Mesenchymal stem cell (in vitro differentiated cells and primary cell): ENCODE measurements at regions not wholly inside any gene's neighbourhood (a gene's known extent, or its start where the extent isn't known, plus 50 kb on each side); places are given as distances from the start of the nearest gene placed in this dataset.

ENCODE experiments used
- DNase-seq: peaks from one replicate; pipeline ENCODE4 v3.0.0-alpha.2; 2013
- H2AFZ ChIP-seq: one replicate; pipeline ENCODE4 v1.6.1; 2013; ENCODE audit warnings: low read depth, mild to moderate bottlenecking, control low read depth, inconsistent platforms, low read length, moderate library complexity
- H2AK5ac ChIP-seq: 2 replicates; pipeline ENCODE4 v1.6.1; 2013; ENCODE audit warnings: low read length, moderate library complexity, mild to moderate bottlenecking, inconsistent platforms; ENCODE audit not compliant: severe bottlenecking
- H2BK120ac ChIP-seq: one replicate; pipeline ENCODE4 v1.6.1; 2013; ENCODE audit warnings: low read depth, mild to moderate bottlenecking, inconsistent platforms, low read length, moderate library complexity
- H2BK12ac ChIP-seq, 2 experiments: one replicate each; pipeline ENCODE4 v1.6.1; 2013; ENCODE audit warnings: inconsistent platforms in 2 of 2, low read length in 2 of 2, mild to moderate bottlenecking in 2 of 2, moderate library complexity in 2 of 2, control low read depth in 1 of 2
- H2BK15ac ChIP-seq: one replicate; pipeline ENCODE4 v1.6.1; 2013; ENCODE audit warnings: mild to moderate bottlenecking, low read depth, inconsistent platforms; ENCODE audit not compliant: poor library complexity, severe bottlenecking
- H2BK5ac ChIP-seq: 2 replicates; pipeline ENCODE4 v1.6.1; 2013; ENCODE audit warnings: low read depth, mild to moderate bottlenecking, low read length, control low read depth, inconsistent platforms; ENCODE audit not compliant: poor library complexity, severe bottlenecking
- H3K14ac ChIP-seq, 2 experiments: one replicate each; pipeline ENCODE4 v1.6.1; 2013; ENCODE audit warnings: inconsistent platforms in 2 of 2, low read length in 2 of 2, control low read depth in 1 of 2, mild to moderate bottlenecking in 1 of 2, moderate library complexity in 1 of 2
- H3K18ac ChIP-seq, 2 experiments: one replicate each; pipeline ENCODE4 v1.6.1; 2013; ENCODE audit warnings: inconsistent platforms in 2 of 2, low read length in 2 of 2, control low read depth in 1 of 2, low read depth in 1 of 2, mild to moderate bottlenecking in 1 of 2
- H3K23ac ChIP-seq, 2 experiments: one replicate each; pipeline ENCODE4 v1.6.1; 2013; ENCODE audit warnings: inconsistent platforms in 2 of 2, low read length in 2 of 2, mild to moderate bottlenecking in 2 of 2, moderate library complexity in 2 of 2, control low read depth in 1 of 2
- H3K27ac ChIP-seq: 2 replicates; pipeline ENCODE4 v1.5.1; 2013; ENCODE audit warnings: mild to moderate bottlenecking, moderate library complexity, low read length, control low read depth, inconsistent platforms; ENCODE audit not compliant: poor library complexity, severe bottlenecking
- H3K27me3 ChIP-seq, 2 experiments: 2 replicates each; pipeline versions ENCODE4 v1.6.1 to v1.7.0; 2013; ENCODE audit warnings: low read length in 2 of 2, mild to moderate bottlenecking in 2 of 2, moderate library complexity in 2 of 2, control low read depth in 1 of 2, inconsistent platforms in 1 of 2; ENCODE audit not compliant: control insufficient read depth in 1 of 2, insufficient read depth in 1 of 2
- H3K36me3 ChIP-seq, 2 experiments: 2 replicates each; pipeline versions ENCODE4 v1.6.1 to v1.7.0; 2013; ENCODE audit warnings: low read length in 2 of 2, control low read depth in 1 of 2, inconsistent platforms in 1 of 2, low read depth in 1 of 2, mild to moderate bottlenecking in 1 of 2; ENCODE audit not compliant: insufficient read depth in 2 of 2, control insufficient read depth in 1 of 2
- H3K4ac ChIP-seq, 2 experiments: one replicate each; pipeline ENCODE4 v1.6.1; 2013; ENCODE audit warnings: inconsistent platforms in 2 of 2, low read length in 2 of 2, mild to moderate bottlenecking in 2 of 2, moderate library complexity in 2 of 2, control low read depth in 1 of 2, low read depth in 1 of 2
- H3K4me1 ChIP-seq: 2 replicates; pipeline ENCODE4 v1.6.1; 2013; ENCODE audit warnings: low read depth, low read length, control low read depth; ENCODE audit not compliant: control insufficient read depth, insufficient read depth
- H3K4me2 ChIP-seq: 2 replicates; pipeline ENCODE4 v1.6.1; 2013; ENCODE audit warnings: low read length, mild to moderate bottlenecking, inconsistent platforms; ENCODE audit not compliant: poor library complexity, severe bottlenecking
- H3K4me3 ChIP-seq, 2 experiments: 2 replicates each; pipeline versions ENCODE4 v1.5.1 to v1.7.0; 2013; ENCODE audit warnings: low read length in 2 of 2, mild to moderate bottlenecking in 2 of 2, control low read depth in 1 of 2, low read depth in 1 of 2; ENCODE audit not compliant: insufficient read depth in 1 of 2
- H3K79me1 ChIP-seq: replicated peaks from 2 replicates; pipeline ENCODE4 v1.6.1; 2013; ENCODE audit warnings: mild to moderate bottlenecking, control low read depth, low read length, inconsistent platforms; ENCODE audit not compliant: poor library complexity, severe bottlenecking
- H3K9ac ChIP-seq: 2 replicates; pipeline ENCODE4 v1.7.0; 2013; ENCODE audit warnings: mild to moderate bottlenecking, low read length, moderate library complexity
- H3K9me3 ChIP-seq: 2 replicates; pipeline ENCODE4 v1.7.0; 2013; ENCODE audit warnings: mild to moderate bottlenecking, low read length; ENCODE audit not compliant: control insufficient read depth
- H4K8ac ChIP-seq: one replicate; pipeline ENCODE4 v1.6.1; 2013; ENCODE audit warnings: inconsistent platforms, mild to moderate bottlenecking, low read length, moderate library complexity
- H4K91ac ChIP-seq: one replicate; pipeline ENCODE4 v1.6.1; 2013; ENCODE audit warnings: mild to moderate bottlenecking, low read length, inconsistent platforms
- WGBS: methylation state at CpG from one replicate; pipeline ENCODE4 v1.1.7; 2013; ENCODE audit warnings: mixed read lengths; 5-methylcytosine and 5-hydroxymethylcytosine counted together

DNA sequence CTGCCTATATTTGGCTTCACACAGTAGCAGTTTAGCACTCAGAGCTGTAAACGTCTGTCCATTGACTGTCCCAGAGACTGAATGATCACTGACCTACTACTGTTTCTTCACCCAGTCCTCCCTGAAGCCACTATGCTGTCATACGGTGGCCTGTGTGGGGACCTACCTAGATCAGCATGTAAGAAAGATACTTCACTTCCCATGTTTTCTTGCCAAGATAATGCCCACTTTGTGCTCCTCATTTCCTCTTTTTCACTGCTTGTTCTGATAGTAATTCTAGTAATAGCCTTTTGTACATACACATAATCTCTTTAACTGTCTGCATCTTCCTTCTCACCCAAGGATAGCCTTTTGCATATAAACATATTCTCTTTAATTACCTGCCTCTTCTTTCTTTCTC, 109.9 kb upstream of the TIAM2 start:
- no peak overlapping the region for H4K8ac ChIP-seq
- H3K36me3 ChIP-seq: peaks cover 5 to 6% of the 10 kb centered on the region in 2 experiments
- no peak overlapping the region for H2BK120ac ChIP-seq
- peaks cover 33% of the 10 kb centered on the region for H3K79me1 ChIP-seq
- H3K4me3 ChIP-seq: no peak overlapping the region
- H2AK5ac ChIP-seq: no peak overlapping the region
- no peak overlapping the region for H3K23ac ChIP-seq
- WGBS: 91% methylated on average over 2 of the region's 2 CpGs
- no peak overlapping the region for H2BK15ac ChIP-seq
- no peak overlapping the region for H3K18ac ChIP-seq
- H2BK12ac ChIP-seq: no peak overlapping the region
- H3K4me1 ChIP-seq: peaks cover 11% of the 10 kb centered on the region
- no peaks in the 10 kb centered on the region for H3K27me3 ChIP-seq
- no peak overlapping the region for H3K4me2 ChIP-seq
- no peak overlapping the region for H2AFZ ChIP-seq
- no peak overlapping the region for H3K4ac ChIP-seq
- H2BK5ac ChIP-seq: no peak overlapping the region
- no peak for DNase-seq
- H3K9ac ChIP-seq: no peak overlapping the region
- no peak overlapping the region for H3K14ac ChIP-seq
- H3K27ac ChIP-seq: no peak overlapping the region
- no peak overlapping the region for H4K91ac ChIP-seq
- no peaks in the 10 kb centered on the region for H3K9me3 ChIP-seq

DNA sequence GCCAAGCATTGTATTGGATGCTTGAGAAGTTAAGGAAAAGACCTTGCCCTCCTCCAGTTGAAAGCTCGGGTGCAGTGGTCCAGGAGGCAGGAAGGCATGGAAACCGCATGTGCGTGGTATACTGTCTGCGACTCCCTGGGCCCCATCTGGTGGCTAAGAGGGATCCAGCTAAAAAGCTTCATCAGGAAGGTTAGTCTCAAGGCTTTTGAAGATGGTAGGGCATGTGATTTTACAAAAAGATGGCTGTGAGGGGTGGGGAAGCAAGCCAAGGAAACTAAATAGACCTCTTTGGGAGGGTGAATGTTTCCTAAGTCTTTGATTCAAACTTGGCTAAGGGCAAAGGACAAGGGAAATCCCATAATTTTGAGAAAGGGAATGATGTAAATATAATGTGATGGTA, 109.1 kb upstream of the TIAM2 start:
- Histone ChIP-seq H3K79me1 (peaks cover 31% of the 10 kb centered on the region), H4K8ac (no peak overlapping the region), H2AFZ (no peak overlapping the region), H3K18ac (no peak overlapping the region), H2BK5ac (no peak overlapping the region), H3K14ac (no peak overlapping the region), H3K4me2 (no peak overlapping the region), H2BK15ac (no peak overlapping the region), H2BK120ac (no peak overlapping the region), H3K4me1 (peaks cover 11% of the 10 kb centered on the region), H3K27me3 (no peaks in the 10 kb centered on the region), H3K4me3 (no peak overlapping the region), H3K4ac (no peak overlapping the region), H4K91ac (no peak overlapping the region), H2AK5ac (no peak overlapping the region), H3K27ac (no peak overlapping the region), H3K9ac (no peak overlapping the region), H3K9me3 (no peaks in the 10 kb centered on the region), H2BK12ac (no peak overlapping the region), H3K23ac (no peak overlapping the region), H3K36me3 (peaks cover 5 to 6% of the 10 kb centered on the region in 2 experiments)
- DNase-seq: no peak
- WGBS: 97% methylated on average over 4 of the region's 4 CpGs

DNA sequence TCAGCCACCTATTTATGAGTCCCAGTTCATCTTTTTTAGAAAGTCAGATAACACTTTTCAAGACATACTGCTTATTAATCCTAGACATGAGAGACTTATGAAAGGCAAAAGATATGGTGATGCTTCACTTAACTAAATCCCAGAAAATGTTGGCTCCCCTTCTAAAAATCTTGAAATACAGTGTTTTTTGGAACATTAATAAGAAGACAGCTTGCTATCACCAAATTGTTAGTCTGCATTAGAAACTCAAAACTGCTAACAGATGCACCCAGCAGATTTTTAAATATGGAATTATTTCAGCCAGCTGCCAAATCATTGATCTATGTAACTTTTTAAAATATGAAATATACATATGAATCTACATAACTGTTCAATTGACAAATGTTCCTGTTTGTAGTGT, 108.6 kb upstream of the TIAM2 start:
- no peak overlapping the region for H3K14ac ChIP-seq
- H3K23ac ChIP-seq: no peak overlapping the region
- no peaks in the 10 kb centered on the region for H3K27me3 ChIP-seq
- H4K91ac ChIP-seq: no peak overlapping the region
- no peak overlapping the region for H2BK120ac ChIP-seq
- no peak for DNase-seq
- no peak overlapping the region for H2BK5ac ChIP-seq
- no peaks in the 10 kb centered on the region for H3K9me3 ChIP-seq
- H2AFZ ChIP-seq: no peak overlapping the region
- peaks cover 31% of the 10 kb centered on the region for H3K79me1 ChIP-seq
- peaks cover 11% of the 10 kb centered on the region for H3K4me1 ChIP-seq
- peaks cover 5 to 6% of the 10 kb centered on the region in 2 experiments for H3K36me3 ChIP-seq
- H3K4me2 ChIP-seq: no peak overlapping the region
- no peak overlapping the region for H3K4me3 ChIP-seq
- no peak overlapping the region for H3K4ac ChIP-seq
- no peak overlapping the region for H3K9ac ChIP-seq
- no peak overlapping the region for H2AK5ac ChIP-seq
- no peak overlapping the region for H3K27ac ChIP-seq
- no peak overlapping the region for H4K8ac ChIP-seq
- H3K18ac ChIP-seq: no peak overlapping the region
- no peak overlapping the region for H2BK12ac ChIP-seq
- H2BK15ac ChIP-seq: no peak overlapping the region

DNA sequence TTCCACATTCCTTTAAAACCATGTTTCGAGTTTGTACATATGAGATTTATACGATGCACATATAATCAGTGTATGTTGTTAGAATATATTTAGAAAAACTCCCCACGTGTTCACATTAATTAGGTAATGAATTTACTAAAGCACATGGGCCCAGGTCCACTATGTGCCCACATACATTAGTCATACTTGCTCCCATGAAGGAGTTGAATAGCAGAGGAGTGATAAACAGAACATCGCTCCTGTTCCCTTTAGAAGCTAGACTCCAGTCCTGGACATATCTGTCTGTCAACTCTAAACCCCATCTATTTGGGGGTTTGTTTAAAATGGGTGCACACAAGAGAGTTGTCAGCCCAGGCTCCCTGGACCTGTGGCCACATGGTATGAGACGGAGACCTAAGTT, 108.1 kb upstream of the TIAM2 start:
- Histone ChIP-seq H3K14ac (no peak overlapping the region), H3K4me1 (peaks cover 11% of the 10 kb centered on the region), H2BK120ac (no peak overlapping the region), H2AFZ (no peak overlapping the region), H2BK12ac (no peak overlapping the region), H3K4ac (no peak overlapping the region), H3K79me1 (peaks cover 33% of the 10 kb centered on the region), H3K4me2 (no peak overlapping the region), H3K4me3 (no peak overlapping the region), H4K91ac (no peak overlapping the region), H3K9me3 (no peaks in the 10 kb centered on the region), H2BK5ac (no peak overlapping the region), H4K8ac (no peak overlapping the region), H3K27ac (no peak overlapping the region), H3K36me3 (peaks cover 5 to 6% of the 10 kb centered on the region in 2 experiments), H2AK5ac (no peak overlapping the region), H3K23ac (no peak overlapping the region), H2BK15ac (no peak overlapping the region), H3K9ac (no peak overlapping the region), H3K27me3 (no peaks in the 10 kb centered on the region), H3K18ac (no peak overlapping the region)
- WGBS: 100% methylated on average over 1 of the region's 5 CpGs
- no peak for DNase-seq
